HL-60 (cell line): ENCODE measurements at regions not wholly inside any gene's neighbourhood (a gene's known extent, or its start where the extent isn't known, plus 50 kb on each side); places are given as distances from the start of the nearest gene placed in this dataset.
A peak's percentile ranks its signal among the peaks of the same experiment; 100 is the strongest.

Source experiments
- CTCF ChIP-seq: IDR thresholded peaks from one replicate; pipeline ENCODE4 v1.5.1; 2011; ENCODE audit warnings: low read length, control low read depth, inconsistent platforms; ENCODE audit not compliant: insufficient read depth
- REST ChIP-seq: IDR thresholded peaks from 2 replicates; pipeline ENCODE4 v1.6.1; 2012; ENCODE audit warnings: low read depth; ENCODE audit not compliant: insufficient replicate concordance

GRCh38 chr10:108783897-108784296, 1139.4 kb downstream of the XPNPEP1 start:
- TF ChIP-seq CTCF (peak; percentile 32), REST (no peak)
